OCI-LY3 (cell line): ENCODE measurements at regions not wholly inside any gene's neighbourhood (a gene's known extent, or its start where the extent isn't known, plus 50 kb on each side); places are given as distances from the start of the nearest gene placed in this dataset.

Source experiments
- EZH2phosphoT487 ChIP-seq: fragments of 200-600 bp; shearing (Covaris generic); IDR thresholded peaks from 2 replicates; pipeline ENCODE4 v1.6.1; 2018; ENCODE audit warnings: antibody characterized with exemption, mixed run types, low read depth
- TF ChIP-seq, protein P1 (sequence below): fragments of 200-600, 300-600 bp; sonication (generic); IDR thresholded peaks from 2 replicates; pipeline ENCODE4 v1.5.1; 2014; ENCODE audit warnings: antibody characterized with exemption, low read length, low read depth

DNA sequence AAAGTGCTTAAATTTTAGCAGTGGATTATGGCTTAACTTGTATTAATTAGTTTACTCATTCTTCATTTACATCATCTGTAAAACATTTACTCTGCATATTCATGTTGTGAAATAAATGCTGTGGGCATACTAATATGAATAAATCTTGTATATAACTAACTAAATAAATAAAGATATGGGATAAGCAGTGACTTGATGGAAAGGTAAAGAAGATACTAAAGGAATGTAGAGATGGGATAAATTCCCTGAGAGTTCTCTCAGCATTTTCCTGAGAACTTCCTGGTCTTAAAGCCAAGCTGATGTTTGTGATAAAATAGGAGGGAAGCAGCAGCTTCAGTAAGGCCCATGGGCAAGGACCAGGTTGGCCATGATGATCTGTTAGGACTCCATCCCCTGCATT, 652.1 kb downstream of the RNF144B start:
- TF ChIP-seq, protein P1, sequence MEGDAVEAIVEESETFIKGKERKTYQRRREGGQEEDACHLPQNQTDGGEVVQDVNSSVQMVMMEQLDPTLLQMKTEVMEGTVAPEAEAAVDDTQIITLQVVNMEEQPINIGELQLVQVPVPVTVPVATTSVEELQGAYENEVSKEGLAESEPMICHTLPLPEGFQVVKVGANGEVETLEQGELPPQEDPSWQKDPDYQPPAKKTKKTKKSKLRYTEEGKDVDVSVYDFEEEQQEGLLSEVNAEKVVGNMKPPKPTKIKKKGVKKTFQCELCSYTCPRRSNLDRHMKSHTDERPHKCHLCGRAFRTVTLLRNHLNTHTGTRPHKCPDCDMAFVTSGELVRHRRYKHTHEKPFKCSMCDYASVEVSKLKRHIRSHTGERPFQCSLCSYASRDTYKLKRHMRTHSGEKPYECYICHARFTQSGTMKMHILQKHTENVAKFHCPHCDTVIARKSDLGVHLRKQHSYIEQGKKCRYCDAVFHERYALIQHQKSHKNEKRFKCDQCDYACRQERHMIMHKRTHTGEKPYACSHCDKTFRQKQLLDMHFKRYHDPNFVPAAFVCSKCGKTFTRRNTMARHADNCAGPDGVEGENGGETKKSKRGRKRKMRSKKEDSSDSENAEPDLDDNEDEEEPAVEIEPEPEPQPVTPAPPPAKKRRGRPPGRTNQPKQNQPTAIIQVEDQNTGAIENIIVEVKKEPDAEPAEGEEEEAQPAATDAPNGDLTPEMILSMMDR = no peak
- TF ChIP-seq EZH2phosphoT487 = no peak
